Karpas-422 (cell line): ENCODE measurements at regions not wholly inside any gene's neighbourhood (a gene's known extent, or its start where the extent isn't known, plus 50 kb on each side); places are given as distances from the start of the nearest gene placed in this dataset.

Experiments used
- DNase-seq: peaks from one replicate; pipeline ENCODE4 v3.0.0-alpha.2; 2015
- H2AFZ ChIP-seq: fragments of 200-600 bp; sonication (generic); 2 replicates; pipeline ENCODE4 v1.6.1; 2014; ENCODE audit warnings: antibody characterized with exemption, low read length, mixed read lengths
- H3K27ac ChIP-seq: fragments of 200-600 bp; sonication (generic); 2 replicates; pipeline ENCODE4 v1.5.1; 2014; ENCODE audit warnings: mild to moderate bottlenecking, low read length, moderate library complexity
- H3K27me3 ChIP-seq: fragments of 200-600 bp; sonication (generic); 2 replicates; pipeline ENCODE4 v1.6.1; 2014; ENCODE audit warnings: low read length, mixed read lengths
- H3K36me3 ChIP-seq: fragments of 200-600 bp; sonication (generic); 2 replicates; pipeline ENCODE4 v1.6.1; 2014; ENCODE audit warnings: low read length, mixed read lengths; ENCODE audit not compliant: insufficient read depth
- H3K4me1 ChIP-seq: fragments of 200-600 bp; sonication (generic); 2 replicates; pipeline ENCODE4 v1.6.1; 2014; ENCODE audit warnings: mild to moderate bottlenecking, low read length, mixed read lengths
- H3K4me2 ChIP-seq: fragments of 200-600 bp; sonication (generic); 2 replicates; pipeline ENCODE4 v1.6.1; 2014; ENCODE audit warnings: low read length, low read depth, mild to moderate bottlenecking; ENCODE audit not compliant: poor library complexity, severe bottlenecking
- H3K4me3 ChIP-seq: fragments of 200-600 bp; sonication (generic); 2 replicates; pipeline ENCODE4 v1.5.1; 2014; ENCODE audit warnings: mild to moderate bottlenecking, antibody characterized with exemption, low read length, mixed read lengths
- H3K79me2 ChIP-seq: fragments of 200-600 bp; sonication (generic); 2 replicates; pipeline ENCODE4 v1.6.1; 2014; ENCODE audit warnings: mild to moderate bottlenecking, low read length, mixed read lengths
- H3K9ac ChIP-seq: fragments of 200-600 bp; sonication (generic); 2 replicates; pipeline ENCODE4 v1.6.0; 2014; ENCODE audit warnings: low read length
- H3K9me2 ChIP-seq: fragments of 200-600 bp; sonication (generic), shearing (Covaris generic); replicated peaks from 2 replicates; pipeline ENCODE4 v1.6.0; 2014; ENCODE audit warnings: mild to moderate bottlenecking, low read length, moderate library complexity; ENCODE audit not compliant: insufficient read depth
- H3K9me3 ChIP-seq: fragments of 300-700, 200-600 bp; sonication (generic); 2 replicates; pipeline ENCODE4 v1.6.1; 2014; ENCODE audit warnings: low read length, mixed read lengths
- H4K20me1 ChIP-seq: fragments of 200-600 bp; sonication (generic); 2 replicates; pipeline ENCODE4 v1.6.1; 2014; ENCODE audit warnings: mild to moderate bottlenecking, antibody characterized with exemption, low read length, low read depth; ENCODE audit not compliant: insufficient read depth

DNA sequence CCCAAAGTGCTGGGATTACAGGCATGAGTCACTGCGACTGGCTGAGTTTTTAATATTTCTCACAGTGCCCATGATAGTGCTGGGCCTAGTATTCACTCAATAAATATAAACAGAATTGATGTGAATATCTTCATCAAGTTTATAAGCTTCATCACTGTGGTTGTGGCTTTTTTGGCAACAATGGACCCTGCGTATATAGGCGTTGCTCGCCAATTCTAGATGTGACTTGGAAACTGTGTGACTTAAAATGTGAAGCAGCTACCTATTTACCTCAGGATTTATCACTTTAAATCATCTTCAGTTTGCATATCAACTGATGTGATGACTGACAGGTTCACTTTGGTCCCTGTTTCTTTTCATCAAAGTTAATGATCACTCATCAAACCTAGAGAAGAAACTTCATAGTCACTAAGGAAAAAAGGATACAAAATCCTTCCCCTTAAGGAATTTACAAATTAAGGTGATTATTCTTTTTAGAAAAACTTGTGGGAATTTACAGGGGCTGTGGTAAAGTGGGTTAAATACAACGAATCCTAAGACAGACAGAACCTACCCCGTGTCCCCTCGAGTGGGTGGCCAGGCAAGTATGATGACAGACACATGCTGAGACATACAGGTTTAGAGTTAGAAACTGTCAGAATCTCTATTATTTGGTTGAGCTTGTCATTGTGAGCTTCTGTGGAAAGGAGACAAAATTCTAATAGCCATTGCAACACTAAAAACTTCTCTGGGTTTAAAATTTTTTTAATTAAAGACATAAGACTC is 101.3 kb downstream of the AKAP11 start:
- DNase-seq, result no peak
- H3K9me2 ChIP-seq, result no peaks in the 10 kb centered on the region
- no peaks in the 10 kb centered on the region for H3K36me3 ChIP-seq
- no peak overlapping the region for H3K27ac ChIP-seq
- H3K4me1 ChIP-seq, result peaks cover 75% of the 10 kb centered on the region
- no peaks in the 10 kb centered on the region for H4K20me1 ChIP-seq
- H3K9me3 ChIP-seq, result no peaks in the 10 kb centered on the region
- H3K79me2 ChIP-seq, result no peaks in the 10 kb centered on the region
- no peak overlapping the region for H3K4me3 ChIP-seq
- no peak overlapping the region for H3K9ac ChIP-seq
- H3K4me2 ChIP-seq, result no peak overlapping the region
- H2AFZ ChIP-seq, result no peak overlapping the region
- peaks cover 3% of the 10 kb centered on the region; the same call in 1 of the 2 replicates for H3K27me3 ChIP-seq

GRCh38 chr13:42375663-42376062 is 103.7 kb downstream of the AKAP11 start:
- Histone ChIP-seq H3K9ac (no peak overlapping the region), H2AFZ (no peak overlapping the region)

DNA sequence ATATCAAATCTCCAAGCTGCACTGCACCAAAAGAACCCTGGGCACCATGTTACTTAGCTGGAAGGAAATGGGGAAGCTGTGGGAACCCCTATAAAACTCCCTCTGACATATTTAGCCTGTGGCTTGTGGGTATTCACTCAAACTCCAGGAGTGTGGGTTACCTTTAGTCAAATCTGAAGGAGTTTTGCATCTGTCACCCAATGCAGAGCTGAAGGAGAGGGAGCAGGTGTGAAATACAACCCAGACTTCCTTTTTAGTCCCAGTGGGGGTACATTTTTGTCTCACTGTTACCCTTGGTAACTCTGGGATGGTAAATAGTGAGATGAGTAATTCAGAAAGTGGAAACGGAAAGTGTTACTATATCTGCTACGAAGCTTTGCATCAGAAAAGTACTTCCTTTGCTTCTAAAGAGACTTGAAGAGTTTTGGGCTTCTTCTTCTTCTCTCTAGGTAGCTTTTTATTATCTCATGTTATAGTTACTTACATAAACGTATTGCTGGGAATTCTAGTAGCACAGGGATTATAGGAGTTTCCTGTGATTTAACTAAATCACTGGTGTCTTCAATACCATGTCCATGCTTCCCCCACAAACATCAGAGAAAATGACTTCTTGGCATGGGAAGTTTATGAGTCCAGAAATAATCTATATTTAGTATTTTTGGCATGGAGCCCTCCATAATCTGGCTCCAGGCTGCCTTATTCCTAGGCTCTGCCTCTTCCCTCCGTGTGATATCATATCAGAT is 105.9 kb downstream of the AKAP11 start:
- DNase-seq, result peak; percentile 99

More at GRCh38 chr13:42375663-42376062, 103.7 kb downstream of the AKAP11 start:
- Histone ChIP-seq H3K9me3 (no peaks in the 10 kb centered on the region), H3K27me3 (peaks cover 3% of the 10 kb centered on the region; the same call in 1 of the 2 replicates), H3K79me2 (no peaks in the 10 kb centered on the region), H3K4me3 (no peak overlapping the region), H3K4me2 (no peak overlapping the region), H3K4me1 (peaks cover 81% of the 10 kb centered on the region), H4K20me1 (no peaks in the 10 kb centered on the region), H3K9me2 (no peaks in the 10 kb centered on the region), H3K27ac (no peak overlapping the region), H3K36me3 (no peaks in the 10 kb centered on the region)
- DNase-seq, result no peak

GRCh38 chr13:42378383-42378780 is 106.4 kb downstream of the AKAP11 start:
- Histone ChIP-seq H3K36me3 (no peaks in the 10 kb centered on the region; the same call in 1 of the 2 replicates), H3K9me2 (no peaks in the 10 kb centered on the region), H3K9ac (peak overlapping the region; percentile 13; the same call in 1 of the 2 replicates), H3K27ac (peak overlapping the region; percentile 93), H3K79me2 (no peaks in the 10 kb centered on the region), H3K27me3 (peaks cover 3% of the 10 kb centered on the region; the same call in 1 of the 2 replicates), H3K9me3 (peaks cover 4% of the 10 kb centered on the region), H3K4me2 (peak overlapping the region; percentile 66), H2AFZ (no peak overlapping the region), H3K4me1 (peaks cover 78% of the 10 kb centered on the region), H4K20me1 (no peaks in the 10 kb centered on the region), H3K4me3 (peak overlapping the region; percentile 34)
- no peak for DNase-seq

More for the DNA sequence above, 105.9 kb downstream of the AKAP11 start:
- no peak overlapping the region for H2AFZ ChIP-seq
- peak overlapping the region; percentile 34 for H3K4me3 ChIP-seq
- no peaks in the 10 kb centered on the region; the same call in 1 of the 2 replicates for H3K36me3 ChIP-seq
- H3K4me1 ChIP-seq, result peaks cover 77% of the 10 kb centered on the region
- peaks cover 3% of the 10 kb centered on the region; the same call in 1 of the 2 replicates for H3K27me3 ChIP-seq
- peak overlapping the region; percentile 97 for H3K27ac ChIP-seq
- peak overlapping the region; percentile 11; the same call in 1 of the 2 replicates for H3K9ac ChIP-seq
- H3K9me2 ChIP-seq, result no peaks in the 10 kb centered on the region
- H4K20me1 ChIP-seq, result no peaks in the 10 kb centered on the region
- H3K4me2 ChIP-seq, result peak overlapping the region; percentile 66
- peaks cover 4% of the 10 kb centered on the region for H3K9me3 ChIP-seq
- H3K79me2 ChIP-seq, result no peaks in the 10 kb centered on the region

DNA sequence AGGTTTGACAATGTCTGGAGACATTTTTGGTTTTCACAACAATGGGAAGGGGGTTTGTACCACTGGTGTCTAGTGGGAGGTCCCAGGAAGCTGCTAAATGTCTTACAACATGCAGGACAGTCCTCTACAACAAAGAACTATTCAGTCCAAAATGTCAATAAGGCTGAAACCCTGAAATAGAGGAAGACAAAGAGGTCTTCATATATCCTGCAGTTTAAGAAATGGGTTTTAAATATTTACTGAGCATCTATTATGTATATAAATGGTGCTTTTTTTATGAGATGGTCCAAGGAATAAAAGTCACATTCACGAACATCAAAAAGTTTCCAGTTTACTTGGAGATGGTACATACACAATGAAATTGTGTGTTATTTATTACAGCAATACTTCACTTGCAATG is 107.3 kb downstream of the AKAP11 start:
- H3K9me2 ChIP-seq, result no peaks in the 10 kb centered on the region
- H4K20me1 ChIP-seq, result no peaks in the 10 kb centered on the region
- peaks cover 3% of the 10 kb centered on the region; the same call in 1 of the 2 replicates for H3K27me3 ChIP-seq
- no peaks in the 10 kb centered on the region; the same call in 1 of the 2 replicates for H3K36me3 ChIP-seq
- H3K79me2 ChIP-seq, result no peaks in the 10 kb centered on the region
- H3K27ac ChIP-seq, result peak overlapping the region; percentile 93
- no peak overlapping the region for H3K4me3 ChIP-seq
- no peak overlapping the region for H2AFZ ChIP-seq
- peaks cover 79% of the 10 kb centered on the region for H3K4me1 ChIP-seq
- peaks cover 4% of the 10 kb centered on the region for H3K9me3 ChIP-seq
- peak; percentile 52 for DNase-seq
- H3K9ac ChIP-seq, result peak overlapping the region; percentile 13; the same call in 1 of the 2 replicates
- peak overlapping the region; percentile 66 for H3K4me2 ChIP-seq

- H3K4me2 ChIP-seq, result peak overlapping the region; percentile 66
- peak; percentile 89 for DNase-seq
- peak overlapping the region; percentile 41 for H3K4me3 ChIP-seq
- H3K36me3 ChIP-seq, result no peaks in the 10 kb centered on the region; the same call in 1 of the 2 replicates
- H3K9ac ChIP-seq, result peak overlapping the region; percentile 59
- H4K20me1 ChIP-seq, result no peaks in the 10 kb centered on the region
- H3K27me3 ChIP-seq, result peaks cover 2% of the 10 kb centered on the region; the same call in 1 of the 2 replicates
- peaks cover 69% of the 10 kb centered on the region for H3K4me1 ChIP-seq
- H3K9me3 ChIP-seq, result peaks cover 4% of the 10 kb centered on the region
- H3K9me2 ChIP-seq, result no peaks in the 10 kb centered on the region
- H2AFZ ChIP-seq, result no peak overlapping the region
- no peaks in the 10 kb centered on the region for H3K79me2 ChIP-seq
- peak overlapping the region; percentile 93 for H3K27ac ChIP-seq
Observed at GRCh38 chr13:42380420-42381164, 108.6 kb downstream of the AKAP11 start.

DNA sequence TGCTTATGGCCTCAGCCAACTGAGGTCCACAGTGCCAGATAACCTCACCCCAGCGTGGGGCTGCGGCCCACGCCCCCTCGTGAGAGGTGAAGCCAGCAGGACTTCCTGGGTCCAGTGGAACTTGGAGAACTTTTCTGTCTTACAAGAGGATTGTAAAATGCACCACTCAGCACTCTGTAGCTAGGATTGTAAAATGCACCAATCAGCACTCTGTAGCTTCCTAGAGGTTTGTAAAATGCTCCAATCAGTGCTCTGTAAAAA is 109.1 kb downstream of the AKAP11 start:
- Histone ChIP-seq H3K4me1 (peaks cover 64% of the 10 kb centered on the region), H3K36me3 (no peaks in the 10 kb centered on the region; the same call in 1 of the 2 replicates), H4K20me1 (no peaks in the 10 kb centered on the region), H3K27me3 (no peaks in the 10 kb centered on the region), H3K79me2 (no peaks in the 10 kb centered on the region), H3K9me3 (peaks cover 4% of the 10 kb centered on the region), H3K4me2 (peak overlapping the region; percentile 66), H2AFZ (no peak overlapping the region), H3K9me2 (no peaks in the 10 kb centered on the region), H3K4me3 (peak overlapping the region; percentile 41; the same call in 1 of the 2 replicates), H3K27ac (peak overlapping the region; percentile 93), H3K9ac (no peak overlapping the region)
- no peak for DNase-seq
